H9 (cell line): ENCODE measurements at regions not wholly inside any gene's neighbourhood (a gene's known extent, or its start where the extent isn't known, plus 50 kb on each side); places are given as distances from the start of the nearest gene placed in this dataset.

Source experiments
- DNase-seq: peaks from one replicate; pipeline ENCODE4 v3.0.0-alpha.2; 2017
- H2AFZ ChIP-seq: one replicate; pipeline ENCODE4 v1.6.1; 2013; ENCODE audit warnings: mild to moderate bottlenecking, low read length, control low read depth, moderate library complexity
- H2AK5ac ChIP-seq: 2 replicates; pipeline ENCODE4 v1.6.1; 2013; ENCODE audit warnings: low read length, control low read depth, mixed read lengths; ENCODE audit not compliant: insufficient read length
- H2BK120ac ChIP-seq: one replicate; pipeline ENCODE4 v1.6.1; 2013; ENCODE audit warnings: low read depth, mild to moderate bottlenecking, low read length, control low read depth, inconsistent platforms; ENCODE audit not compliant: poor library complexity, severe bottlenecking
- H2BK12ac ChIP-seq: 2 replicates; pipeline ENCODE4 v1.6.1; 2013; ENCODE audit warnings: low read length, control low read depth, mixed read lengths, low read depth; ENCODE audit not compliant: insufficient read length
- H2BK15ac ChIP-seq: 2 replicates; pipeline ENCODE4 v1.6.1; 2013; ENCODE audit warnings: low read depth, low read length, control low read depth
- H2BK20ac ChIP-seq: one replicate; pipeline ENCODE4 v1.6.1; 2013; ENCODE audit warnings: low read depth, mild to moderate bottlenecking, low read length, control low read depth, inconsistent platforms; ENCODE audit not compliant: poor library complexity, severe bottlenecking
- H2BK5ac ChIP-seq: 2 replicates; pipeline ENCODE4 v1.6.1; 2013; ENCODE audit warnings: low read length, control low read depth, mixed read lengths; ENCODE audit not compliant: insufficient read length
- H3K14ac ChIP-seq: 2 replicates; pipeline ENCODE4 v1.6.1; 2013; ENCODE audit warnings: low read length, control low read depth; ENCODE audit not compliant: insufficient read depth
- H3K18ac ChIP-seq: 2 replicates; pipeline ENCODE4 v1.6.1; 2013; ENCODE audit warnings: low read depth, mild to moderate bottlenecking, mixed read lengths, low read length, control low read depth; ENCODE audit not compliant: insufficient read length
- H3K23ac ChIP-seq: 2 replicates; pipeline ENCODE4 v1.6.1; 2013; ENCODE audit warnings: low read length, control low read depth, mixed read lengths, low read depth; ENCODE audit not compliant: insufficient read length
- H3K23me2 ChIP-seq: 2 replicates; pipeline ENCODE4 v1.6.1; 2013; ENCODE audit warnings: low read depth, mild to moderate bottlenecking, mixed read lengths, low read length, control low read depth; ENCODE audit not compliant: insufficient read length, poor library complexity, severe bottlenecking
- H3K27ac ChIP-seq: 2 replicates; pipeline ENCODE4 v1.5.1; 2013; ENCODE audit warnings: low read length, control low read depth, mixed read lengths, low read depth; ENCODE audit not compliant: insufficient read length
- H3K27me3 ChIP-seq: 2 replicates; pipeline ENCODE4 v1.6.1; 2013; ENCODE audit warnings: low read length, control low read depth, inconsistent platforms; ENCODE audit not compliant: insufficient read depth
- H3K4ac ChIP-seq: 2 replicates; pipeline ENCODE4 v1.6.1; 2013; ENCODE audit warnings: low read depth, mild to moderate bottlenecking, control low read depth, inconsistent platforms, low read length, moderate library complexity
- H3K4me1 ChIP-seq: 2 replicates; pipeline ENCODE4 v1.6.1; 2013; ENCODE audit warnings: low read length, control low read depth, inconsistent platforms; ENCODE audit not compliant: insufficient read depth
- H3K4me2 ChIP-seq: 2 replicates; pipeline ENCODE4 v1.6.1; 2013; ENCODE audit warnings: low read length, control low read depth, mixed read lengths; ENCODE audit not compliant: insufficient read length, insufficient read depth
- H3K56ac ChIP-seq: 2 replicates; pipeline ENCODE4 v1.6.1; 2013; ENCODE audit warnings: low read depth, mild to moderate bottlenecking, mixed read lengths, low read length, control low read depth; ENCODE audit not compliant: insufficient read length
- H3K79me1 ChIP-seq: 2 replicates; pipeline ENCODE4 v1.6.1; 2013; ENCODE audit warnings: low read depth, mild to moderate bottlenecking, moderate library complexity, low read length, control low read depth, inconsistent platforms; ENCODE audit not compliant: insufficient read depth, poor library complexity, severe bottlenecking
- H3K79me2 ChIP-seq: 2 replicates; pipeline ENCODE4 v1.6.1; 2013; ENCODE audit warnings: low read length, control low read depth, inconsistent platforms; ENCODE audit not compliant: insufficient read depth
- H3K9ac ChIP-seq: 2 replicates; pipeline ENCODE4 v1.6.1; 2013; ENCODE audit warnings: low read length, control low read depth, mixed read lengths; ENCODE audit not compliant: insufficient read length; ENCODE audit errors: extremely low read depth
- H3K9me3 ChIP-seq: one replicate; pipeline ENCODE4 v1.6.1; 2013; ENCODE audit warnings: low read depth, low read length, inconsistent platforms; ENCODE audit not compliant: control insufficient read depth
- H3T11ph ChIP-seq: one replicate; pipeline ENCODE4 v1.6.1; 2013; ENCODE audit warnings: mild to moderate bottlenecking, low read length, control low read depth, inconsistent platforms
- H4K20me1 ChIP-seq: one replicate; pipeline ENCODE4 v1.6.1; 2013; ENCODE audit not compliant: control insufficient read depth, insufficient read length, insufficient read depth
- H4K5ac ChIP-seq: 2 replicates; pipeline ENCODE4 v1.6.1; 2013; ENCODE audit warnings: low read depth, mild to moderate bottlenecking, mixed read lengths, low read length, control low read depth; ENCODE audit not compliant: insufficient read length
- H4K8ac ChIP-seq: replicated peaks from 2 replicates; pipeline ENCODE4 v1.6.1; 2013; ENCODE audit warnings: low read length, control low read depth, mixed read lengths, low read depth; ENCODE audit not compliant: insufficient read length
- H4K91ac ChIP-seq: 2 replicates; pipeline ENCODE4 v1.6.1; 2013; ENCODE audit warnings: low read depth, mild to moderate bottlenecking, moderate library complexity, mixed read lengths, low read length, control low read depth; ENCODE audit not compliant: insufficient read length
- H3K27ac Mint-ChIP-seq, 3 experiments: 2 replicates in 2 of 3; 3 replicates in 1 of 3; pipeline ENCODE4 v1.8.0; 2020 to 2021; ENCODE audit warnings: mixed read lengths in 3 of 3, mild to moderate bottlenecking in 1 of 3, moderate library complexity in 1 of 3
- H3K27me3 Mint-ChIP-seq: 2 replicates; pipeline ENCODE4 v1.8.0; 2021; ENCODE audit warnings: low read depth, mild to moderate bottlenecking, moderate library complexity, mixed read lengths
- H3K36me3 Mint-ChIP-seq, 3 experiments: 2 replicates in 2 of 3; 3 replicates in 1 of 3; pipeline ENCODE4 v1.8.0; 2020 to 2021; ENCODE audit warnings: low read depth in 3 of 3, mixed read lengths in 3 of 3; ENCODE audit not compliant: insufficient read depth in 1 of 3
- H3K4me1 Mint-ChIP-seq, 2 experiments: 2 replicates each; pipeline ENCODE4 v1.8.0; 2020; ENCODE audit warnings: mixed read lengths in 2 of 2
- H3K4me3 Mint-ChIP-seq, 2 experiments: 2 replicates in 1 of 2; 3 replicates in 1 of 2; pipeline ENCODE4 v1.8.0; 2020 to 2021; ENCODE audit warnings: mild to moderate bottlenecking in 2 of 2, mixed read lengths in 2 of 2, moderate library complexity in 1 of 2
- H3K9me3 Mint-ChIP-seq, 2 experiments: 2 replicates in 1 of 2; 3 replicates in 1 of 2; pipeline ENCODE4 v1.8.0; 2020; ENCODE audit warnings: mild to moderate bottlenecking in 2 of 2, mixed read lengths in 2 of 2, moderate library complexity in 1 of 2
- WGBS: extraction: QIAGEN DNeasy Blood & Tissue Kit; methylation state at CpG from one replicate; pipeline ENCODE4 v1.1.7; 2013; ENCODE audit warnings: missing lambda C conversion rate, low lambda C conversion rate, mixed read lengths; ENCODE audit not compliant: insufficient read length; ENCODE audit errors: extremely low coverage; 5-methylcytosine and 5-hydroxymethylcytosine counted together
- TF ChIP-seq, protein P1 (sequence below): fragments of 200-600 bp; sonication (generic); conservative IDR thresholded peaks from 3 replicates; pipeline ENCODE4 v1.8.0; 2021; ENCODE audit warnings: antibody characterized with exemption, mild to moderate bottlenecking

DNA sequence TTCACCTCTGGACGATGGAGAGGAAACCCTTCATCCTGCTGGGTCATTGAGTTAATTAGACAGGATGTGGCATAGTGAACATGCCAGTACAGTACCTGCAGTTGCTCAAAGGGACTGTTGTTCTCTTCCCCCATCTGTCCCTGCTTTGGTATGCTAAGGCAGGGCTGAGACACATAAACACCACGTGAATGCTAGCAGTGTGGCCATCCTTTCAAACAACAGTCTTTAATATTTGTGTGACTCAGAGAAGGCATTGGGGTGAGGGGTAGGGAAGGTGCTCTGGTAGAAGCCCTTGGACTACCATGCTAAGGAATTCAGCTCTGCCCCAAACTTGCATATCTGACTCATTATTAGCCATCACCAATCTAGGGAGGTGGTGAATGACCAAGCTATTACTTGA is 180.2 kb upstream of the ZNF618 start:
- no peak overlapping the region for H4K8ac ChIP-seq
- H4K20me1 ChIP-seq, result no peaks in the 10 kb centered on the region
- Mint-ChIP-seq H3K4me3 (no peak overlapping the region), H3K27ac (no peak overlapping the region), H3K4me1 (peaks cover 0 to 5% of the 10 kb centered on the region in 2 experiments; a peak in 2 of 4 replicates), H3K36me3 (peaks cover 0 to 4% (median 0%) of the 10 kb centered on the region in 3 experiments; a peak in 2 of 7 replicates), H3K27me3 (peaks cover 26% of the 10 kb centered on the region), H3K9me3 (peaks cover 4 to 5% of the 10 kb centered on the region in 2 experiments; a peak in 3 of 5 replicates)
- no peaks in the 10 kb centered on the region for H3K4me1 ChIP-seq
- no peak overlapping the region for H3K14ac ChIP-seq
- H2BK12ac ChIP-seq, result no peak overlapping the region
- no peak overlapping the region for H2BK5ac ChIP-seq
- DNase-seq, result no peak
- TF ChIP-seq, protein P1, sequence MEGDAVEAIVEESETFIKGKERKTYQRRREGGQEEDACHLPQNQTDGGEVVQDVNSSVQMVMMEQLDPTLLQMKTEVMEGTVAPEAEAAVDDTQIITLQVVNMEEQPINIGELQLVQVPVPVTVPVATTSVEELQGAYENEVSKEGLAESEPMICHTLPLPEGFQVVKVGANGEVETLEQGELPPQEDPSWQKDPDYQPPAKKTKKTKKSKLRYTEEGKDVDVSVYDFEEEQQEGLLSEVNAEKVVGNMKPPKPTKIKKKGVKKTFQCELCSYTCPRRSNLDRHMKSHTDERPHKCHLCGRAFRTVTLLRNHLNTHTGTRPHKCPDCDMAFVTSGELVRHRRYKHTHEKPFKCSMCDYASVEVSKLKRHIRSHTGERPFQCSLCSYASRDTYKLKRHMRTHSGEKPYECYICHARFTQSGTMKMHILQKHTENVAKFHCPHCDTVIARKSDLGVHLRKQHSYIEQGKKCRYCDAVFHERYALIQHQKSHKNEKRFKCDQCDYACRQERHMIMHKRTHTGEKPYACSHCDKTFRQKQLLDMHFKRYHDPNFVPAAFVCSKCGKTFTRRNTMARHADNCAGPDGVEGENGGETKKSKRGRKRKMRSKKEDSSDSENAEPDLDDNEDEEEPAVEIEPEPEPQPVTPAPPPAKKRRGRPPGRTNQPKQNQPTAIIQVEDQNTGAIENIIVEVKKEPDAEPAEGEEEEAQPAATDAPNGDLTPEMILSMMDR, result no peak
- H3K27ac ChIP-seq, result no peak overlapping the region
- no peaks in the 10 kb centered on the region for H3K9me3 ChIP-seq
- H3K79me2 ChIP-seq, result no peaks in the 10 kb centered on the region
- no peaks in the 10 kb centered on the region for H3K79me1 ChIP-seq
- H3K9ac ChIP-seq, result no peak overlapping the region
- no peak overlapping the region for H2BK15ac ChIP-seq
- no peak overlapping the region for H2BK120ac ChIP-seq
- H2AFZ ChIP-seq, result no peak overlapping the region
- no peak overlapping the region for H3K18ac ChIP-seq
- H3K4me2 ChIP-seq, result no peak overlapping the region
- no peak overlapping the region for H2AK5ac ChIP-seq
- no peak overlapping the region for H3T11ph ChIP-seq
- no peaks in the 10 kb centered on the region for H3K27me3 ChIP-seq
- H3K23me2 ChIP-seq, result no peaks in the 10 kb centered on the region
- no CpG with 5 or more reads among the region's 2 CpGs for WGBS
- H4K5ac ChIP-seq, result no peak overlapping the region
- no peak overlapping the region for H3K56ac ChIP-seq
- no peak overlapping the region for H2BK20ac ChIP-seq
- H3K4ac ChIP-seq, result no peak overlapping the region
- H3K23ac ChIP-seq, result no peak overlapping the region
- no peak overlapping the region for H4K91ac ChIP-seq
